Liver (tissue), 8 donors: ENCODE measurements at regions not wholly inside any gene's neighbourhood (a gene's known extent, or its start where the extent isn't known, plus 50 kb on each side); places are given as distances from the start of the nearest gene placed in this dataset.

ENCODE experiments used
- DNase-seq: peaks from one replicate; pipeline ENCODE4 v3.0.0-alpha.2; 2017; ENCODE audit warnings: low spot score
- H3K27ac ChIP-seq, 2 donors: one replicate each; pipeline ENCODE4 v1.7.0; 2013; ENCODE audit warnings: inconsistent platforms in 2 of 2, low read length in 2 of 2, control low read depth in 1 of 2, low read depth in 1 of 2, mild to moderate bottlenecking in 1 of 2
- H3K27me3 ChIP-seq, 4 donors: one replicate each; pipeline versions ENCODE4 v1.6.1 to v1.7.0; 2013; ENCODE audit warnings: low read length in 3 of 4, inconsistent platforms in 1 of 4, mild to moderate bottlenecking in 1 of 4, moderate library complexity in 1 of 4; ENCODE audit not compliant: control insufficient read depth in 4 of 4, insufficient read depth in 4 of 4
- H3K36me3 ChIP-seq, 4 donors: one replicate each; pipeline versions ENCODE4 v1.6.1 to v1.7.0; 2013; ENCODE audit warnings: low read length in 3 of 4, mild to moderate bottlenecking in 3 of 4, low read depth in 1 of 4, moderate library complexity in 1 of 4; ENCODE audit not compliant: control insufficient read depth in 4 of 4, insufficient read depth in 3 of 4
- H3K4me1 ChIP-seq, 4 donors: one replicate each; pipeline versions ENCODE4 v1.6.1 to v1.7.0; 2013; ENCODE audit warnings: low read length in 3 of 4, mild to moderate bottlenecking in 3 of 4, moderate library complexity in 1 of 4; ENCODE audit not compliant: control insufficient read depth in 4 of 4, insufficient read depth in 4 of 4
- H3K4me3 ChIP-seq, 3 donors: one replicate each; pipeline versions ENCODE4 v1.6.1 to v1.7.0; 2013; ENCODE audit warnings: low read length in 3 of 3, control low read depth in 1 of 3, low read depth in 1 of 3, mild to moderate bottlenecking in 1 of 3
- H3K9ac ChIP-seq, 2 donors: one replicate each; pipeline ENCODE4 v1.7.0; 2013; ENCODE audit warnings: low read length in 2 of 2, mild to moderate bottlenecking in 2 of 2, moderate library complexity in 2 of 2, control low read depth in 1 of 2, low read depth in 1 of 2
- H3K9me3 ChIP-seq, 4 donors: one replicate each; pipeline versions ENCODE4 v1.6.1 to v1.7.0; 2013; ENCODE audit warnings: low read length in 3 of 4; ENCODE audit not compliant: control insufficient read depth in 4 of 4
- ATF3 ChIP-seq: IDR thresholded peaks from 2 replicates; pipeline ENCODE4 v1.6.1; 2016; ENCODE audit warnings: antibody characterized with exemption
- EGR1 ChIP-seq, 2 donors: IDR thresholded peaks; 2 replicates each; pipeline ENCODE4 v1.6.1; 2016 to 2018; ENCODE audit warnings: antibody characterized with exemption in 2 of 2, low read depth in 2 of 2
- FOXA1 ChIP-seq: IDR thresholded peaks from 2 replicates; pipeline ENCODE4 v1.6.1; 2016; ENCODE audit warnings: antibody characterized with exemption
- FOXA2 ChIP-seq: IDR thresholded peaks from 2 replicates; pipeline ENCODE4 v1.6.1; 2016; ENCODE audit warnings: antibody characterized with exemption
- HNF4A ChIP-seq, 2 donors: conservative IDR thresholded peaks; 2 replicates each; pipeline ENCODE4 v1.6.1; 2016; ENCODE audit warnings: antibody characterized with exemption in 2 of 2, mild to moderate bottlenecking in 2 of 2
- HNF4G ChIP-seq: IDR thresholded peaks from 2 replicates; pipeline ENCODE4 v1.6.1; 2016; ENCODE audit warnings: antibody characterized with exemption
- NR2F2 ChIP-seq: IDR thresholded peaks from 2 replicates; pipeline ENCODE4 v1.6.1; 2016; ENCODE audit warnings: antibody characterized with exemption
- RAD21 ChIP-seq, 2 donors: IDR thresholded peaks; 2 replicates each; pipeline ENCODE4 v1.6.1; 2016; ENCODE audit warnings: antibody characterized with exemption in 2 of 2, mild to moderate bottlenecking in 2 of 2
- REST ChIP-seq: IDR thresholded peaks from 2 replicates; pipeline ENCODE4 v1.6.1; 2016; ENCODE audit warnings: antibody characterized with exemption, mild to moderate bottlenecking
- RXRA ChIP-seq, 2 donors: IDR thresholded peaks; 2 replicates each; pipeline ENCODE4 v1.6.1; 2017 to 2018; ENCODE audit warnings: antibody characterized with exemption in 2 of 2, mild to moderate bottlenecking in 1 of 2
- SP1 ChIP-seq: IDR thresholded peaks from 2 replicates; pipeline ENCODE4 v1.6.1; 2018; ENCODE audit warnings: antibody characterized with exemption, mild to moderate bottlenecking
- YY1 ChIP-seq: IDR thresholded peaks from 2 replicates; pipeline ENCODE4 v1.6.1; 2016; ENCODE audit warnings: antibody characterized with exemption, mild to moderate bottlenecking
- ZBTB33 ChIP-seq: IDR thresholded peaks from 2 replicates; pipeline ENCODE4 v1.6.1; 2016; ENCODE audit warnings: antibody characterized with exemption
- WGBS: extraction: QIAGEN DNeasy Blood & Tissue Kit; methylation state at CpG from one replicate; pipeline ENCODE4 v1.1.7; 2013; 5-methylcytosine and 5-hydroxymethylcytosine counted together
- TF ChIP-seq, protein P1 (sequence below): IDR thresholded peaks from 2 replicates; pipeline ENCODE4 v1.6.1; 2016; ENCODE audit warnings: antibody characterized with exemption
- TF ChIP-seq, protein P2 (sequence below): fragments of 150-350 bp; IDR thresholded peaks from 2 replicates; pipeline ENCODE4 v1.5.1; 2017; ENCODE audit warnings: improper control_type of control experiment, low read depth, low read length; ENCODE audit not compliant: missing input control
- donor health status: healthy.
- donor health status: healthy.
- donor health status: healthy.
- donor health status: healthy.
- donor health status: healthy.

GRCh38 chr4:114389070-114389685 lies 209.4 kb upstream of the UGT8 start:
- TF ChIP-seq ATF3 (no peak), FOXA2 (no peak), HNF4A (conservative IDR thresholded peaks at IDR 0.05) (no peak), ZBTB33 (no peak), REST (no peak), EGR1 (IDR thresholded peaks at IDR 0.05; ENCODE audit: low read depth in 2 of 2) (no peak), FOXA1 (no peak), YY1 (no peak), NR2F2 (no peak), HNF4G (no peak), SP1 (no peak), RXRA (IDR thresholded peaks at IDR 0.05) (no peak), RAD21 (IDR thresholded peaks at IDR 0.05) (no peak)
- TF ChIP-seq, protein P1, sequence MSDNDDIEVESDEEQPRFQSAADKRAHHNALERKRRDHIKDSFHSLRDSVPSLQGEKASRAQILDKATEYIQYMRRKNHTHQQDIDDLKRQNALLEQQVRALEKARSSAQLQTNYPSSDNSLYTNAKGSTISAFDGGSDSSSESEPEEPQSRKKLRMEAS, result no peak
- TF ChIP-seq, protein P2, sequence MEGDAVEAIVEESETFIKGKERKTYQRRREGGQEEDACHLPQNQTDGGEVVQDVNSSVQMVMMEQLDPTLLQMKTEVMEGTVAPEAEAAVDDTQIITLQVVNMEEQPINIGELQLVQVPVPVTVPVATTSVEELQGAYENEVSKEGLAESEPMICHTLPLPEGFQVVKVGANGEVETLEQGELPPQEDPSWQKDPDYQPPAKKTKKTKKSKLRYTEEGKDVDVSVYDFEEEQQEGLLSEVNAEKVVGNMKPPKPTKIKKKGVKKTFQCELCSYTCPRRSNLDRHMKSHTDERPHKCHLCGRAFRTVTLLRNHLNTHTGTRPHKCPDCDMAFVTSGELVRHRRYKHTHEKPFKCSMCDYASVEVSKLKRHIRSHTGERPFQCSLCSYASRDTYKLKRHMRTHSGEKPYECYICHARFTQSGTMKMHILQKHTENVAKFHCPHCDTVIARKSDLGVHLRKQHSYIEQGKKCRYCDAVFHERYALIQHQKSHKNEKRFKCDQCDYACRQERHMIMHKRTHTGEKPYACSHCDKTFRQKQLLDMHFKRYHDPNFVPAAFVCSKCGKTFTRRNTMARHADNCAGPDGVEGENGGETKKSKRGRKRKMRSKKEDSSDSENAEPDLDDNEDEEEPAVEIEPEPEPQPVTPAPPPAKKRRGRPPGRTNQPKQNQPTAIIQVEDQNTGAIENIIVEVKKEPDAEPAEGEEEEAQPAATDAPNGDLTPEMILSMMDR, result no peak
- Histone ChIP-seq H3K27ac (no peak overlapping the region), H3K9me3 (no peaks in the 10 kb centered on the region), H3K36me3 (no peaks in the 10 kb centered on the region), H3K4me1 (no peaks in the 10 kb centered on the region), H3K4me3 (no peak overlapping the region), H3K27me3 (no peaks in the 10 kb centered on the region), H3K9ac (no peak overlapping the region)
- 74% methylated on average over 9 of the region's 9 CpGs for WGBS
- DNase-seq, result no peak
